HG03460 (cell line): ENCODE measurements at regions not wholly inside any gene's neighbourhood (a gene's known extent, or its start where the extent isn't known, plus 50 kb on each side); places are given as distances from the start of the nearest gene placed in this dataset.

ENCODE experiments used
- ATAC-seq: cut with Tn5 transposase; IDR thresholded peaks from one replicate; pipeline ENCODE4 v1.9.1; 2021; ENCODE audit not compliant: unreplicated experiment

- no peak for ATAC-seq
Observed at GRCh38 chrX:113770071-113770470, 813.8 kb upstream of the HTR2C start.

DNA sequence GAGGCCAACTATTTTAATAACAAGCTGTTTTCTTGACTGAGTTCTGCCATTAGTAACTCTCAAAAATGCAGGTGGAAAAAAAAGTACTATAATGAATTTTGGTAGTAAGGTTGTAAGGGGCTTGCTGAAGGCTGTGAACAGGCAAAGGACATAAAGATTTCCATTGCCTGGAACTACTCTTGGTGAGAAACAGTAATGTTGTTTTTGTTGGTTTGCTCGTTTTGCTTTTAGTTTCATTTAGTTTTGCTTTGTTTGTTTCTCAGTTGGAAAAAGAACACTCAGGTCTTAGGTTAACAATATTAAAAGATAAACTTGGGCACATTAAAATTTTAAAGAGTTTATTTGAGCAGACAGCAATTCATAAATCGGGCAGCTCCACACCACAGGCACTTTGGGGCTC is 824.5 kb upstream of the HTR2C start:
- ATAC-seq: no peak

DNA sequence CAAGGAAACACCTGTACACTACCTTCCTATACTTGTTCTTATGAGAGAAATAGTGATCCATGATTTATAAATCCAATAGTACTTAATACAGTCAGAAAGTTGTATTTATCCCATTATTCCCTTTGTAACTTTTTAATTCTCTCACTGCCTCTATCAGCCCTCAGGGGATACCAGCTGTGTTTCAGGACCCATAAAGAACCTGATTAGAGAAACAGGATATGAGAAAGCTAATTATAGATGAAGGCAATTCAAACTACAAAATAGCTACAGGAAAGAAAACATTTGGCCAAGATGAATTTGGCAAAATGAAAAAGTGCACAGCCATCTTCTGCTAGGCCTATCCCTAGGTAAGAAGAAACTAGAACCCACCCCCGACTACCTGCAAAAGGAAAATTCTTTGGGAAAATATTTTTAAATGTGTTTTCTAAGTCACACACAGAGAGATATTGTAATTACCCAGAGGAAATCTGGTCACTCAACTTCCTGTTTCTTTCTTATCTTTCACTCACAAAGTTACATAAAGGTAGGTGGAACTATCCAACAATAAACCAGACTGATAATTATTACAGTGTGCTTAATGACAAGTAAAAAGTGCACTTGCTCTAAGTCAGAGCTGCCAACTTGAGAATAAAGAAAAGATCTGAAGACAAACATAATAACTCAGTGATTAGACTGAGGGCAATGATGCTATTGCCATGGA is 836.5 kb upstream of the HTR2C start:
- ATAC-seq: peak; percentile 49

DNA sequence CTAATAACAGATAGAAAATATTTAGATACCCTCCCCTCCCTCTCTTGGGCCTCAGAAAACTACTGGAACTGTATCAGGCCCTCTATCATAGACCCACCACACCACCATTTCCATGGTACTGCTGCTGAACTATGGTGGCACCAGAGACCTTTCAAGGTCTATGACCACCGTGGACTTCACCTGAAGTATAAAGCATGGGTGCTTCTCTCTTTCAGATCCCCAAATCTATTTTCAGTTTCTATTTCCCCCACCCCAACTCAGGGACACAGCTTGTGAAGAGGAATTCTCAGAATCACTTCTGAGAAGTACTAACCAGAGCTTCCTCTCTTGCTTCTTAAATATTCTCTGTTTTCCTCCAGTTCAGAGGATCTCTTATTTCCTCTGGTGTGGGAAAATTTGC is 840.8 kb upstream of the HTR2C start:
- peak; percentile 71 for ATAC-seq

- ATAC-seq: no peak
Observed at GRCh38 chrX:113741744-113742143, 842.1 kb upstream of the HTR2C start.

DNA sequence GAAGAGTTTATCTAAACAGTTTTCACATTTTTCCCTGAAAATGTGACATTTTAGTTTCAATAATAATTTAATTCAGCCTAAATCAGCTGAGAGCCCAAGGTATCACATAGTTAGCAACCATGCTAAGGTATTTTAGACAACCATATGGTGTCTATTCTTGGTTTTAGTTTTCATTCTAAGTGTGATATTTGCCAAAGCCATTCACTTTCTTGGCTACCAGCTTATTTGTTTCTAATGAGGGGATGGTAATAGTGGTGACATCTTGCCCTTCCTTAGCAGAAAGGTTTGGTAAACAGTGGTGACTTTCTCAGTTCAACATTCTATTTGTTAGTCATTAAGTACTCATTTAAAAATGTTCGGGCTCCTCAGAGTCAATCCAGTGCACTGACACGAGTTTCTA is 854.9 kb upstream of the HTR2C start:
- ATAC-seq: no peak

DNA sequence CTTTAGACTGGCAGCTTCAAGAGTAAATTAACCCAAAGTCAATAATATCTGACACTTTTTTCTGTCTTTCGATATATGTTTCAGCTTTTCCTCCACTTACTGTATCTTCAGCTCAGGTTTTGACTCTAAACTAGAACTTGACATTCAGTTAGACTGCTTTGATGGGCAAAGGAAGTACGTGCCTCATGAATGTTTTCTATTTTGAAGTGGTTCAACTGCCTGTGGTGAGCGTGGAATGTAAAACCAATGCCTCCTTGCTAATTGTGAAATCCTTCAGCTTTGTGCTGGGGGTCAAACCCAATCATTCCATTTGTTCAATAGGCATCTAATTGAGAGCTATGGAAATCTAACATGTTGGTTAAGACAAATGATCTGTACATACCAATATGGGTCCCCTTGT is 857.0 kb upstream of the HTR2C start:
- ATAC-seq: peak; percentile 22

DNA sequence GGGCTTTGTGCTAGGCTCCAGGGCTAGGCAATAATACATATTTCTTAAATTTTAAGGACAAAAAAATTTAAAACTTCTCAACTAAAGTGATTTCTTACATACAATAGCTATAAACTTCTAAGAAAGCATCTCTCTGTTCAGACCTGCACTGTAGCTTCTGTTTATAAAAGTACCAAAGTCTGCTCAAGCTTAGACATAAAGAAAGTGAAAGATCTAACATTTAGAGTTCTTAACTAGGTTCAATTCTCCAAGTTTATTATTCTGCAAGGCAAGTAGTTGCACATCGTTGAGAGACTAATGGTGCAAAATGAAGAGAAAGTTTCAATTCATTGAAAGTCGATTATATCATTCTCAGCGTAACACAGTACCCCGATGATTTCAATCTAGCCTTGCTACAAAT is 857.4 kb upstream of the HTR2C start:
- peak; percentile 75 for ATAC-seq

- no peak for ATAC-seq
Observed at GRCh38 chrX:113726009-113726408, 857.9 kb upstream of the HTR2C start.

- no peak for ATAC-seq
Observed at GRCh38 chrX:113699939-113700338, 859.3 kb upstream of the AMOT start.

GRCh38 chrX:113675278-113675677 is 834.6 kb upstream of the AMOT start:
- no peak for ATAC-seq

GRCh38 chrX:113651306-113651705 is 810.7 kb upstream of the AMOT start:
- ATAC-seq: no peak

DNA sequence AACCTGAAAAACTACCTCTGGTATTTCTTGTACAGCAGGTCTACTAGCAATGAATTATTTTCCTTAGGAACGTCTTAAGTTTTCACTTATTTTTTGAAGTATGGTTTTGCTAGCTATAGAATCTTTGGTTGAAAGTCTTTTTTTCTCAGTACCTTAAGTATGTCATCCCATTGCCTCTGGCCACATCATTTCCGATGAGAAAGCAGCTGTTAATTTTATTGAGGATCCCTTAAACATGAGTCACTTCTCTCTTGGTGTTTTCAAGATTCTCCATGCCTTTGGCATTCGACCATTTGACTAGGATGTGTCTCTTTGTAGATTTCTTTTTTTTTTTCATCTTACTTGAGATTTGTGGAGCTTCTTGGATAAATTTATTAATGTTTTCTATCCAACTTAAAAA is 803.8 kb upstream of the AMOT start:
- no peak for ATAC-seq

- no peak for ATAC-seq
Observed at GRCh38 chrX:113634565-113634964, 793.9 kb upstream of the AMOT start.

DNA sequence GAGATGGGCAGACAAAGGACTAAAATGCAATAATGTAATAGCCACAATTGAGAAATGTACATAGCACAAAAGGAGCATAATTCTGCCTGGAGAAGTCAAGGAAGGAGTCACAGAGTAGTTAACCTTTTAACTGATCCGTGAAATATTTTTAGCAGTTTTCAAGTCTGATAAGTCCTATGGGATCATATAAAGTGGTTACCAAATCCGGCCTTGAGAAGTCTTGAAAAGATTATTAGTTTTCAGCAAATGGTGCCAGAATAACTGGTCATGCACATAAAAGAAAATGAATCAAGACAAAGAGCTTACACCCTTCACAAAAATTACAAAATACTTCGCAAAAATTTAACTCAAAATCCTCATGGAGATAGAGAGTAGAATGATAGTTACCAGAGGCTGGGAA is 788.7 kb upstream of the AMOT start:
- ATAC-seq: no peak

- ATAC-seq: no peak
Observed at GRCh38 chrX:113594123-113594841, 753.7 kb upstream of the AMOT start.

GRCh38 chrX:113586281-113586898 is 745.8 kb upstream of the AMOT start:
- ATAC-seq: no peak

GRCh38 chrX:113580486-113580885 is 739.9 kb upstream of the AMOT start:
- ATAC-seq: no peak

DNA sequence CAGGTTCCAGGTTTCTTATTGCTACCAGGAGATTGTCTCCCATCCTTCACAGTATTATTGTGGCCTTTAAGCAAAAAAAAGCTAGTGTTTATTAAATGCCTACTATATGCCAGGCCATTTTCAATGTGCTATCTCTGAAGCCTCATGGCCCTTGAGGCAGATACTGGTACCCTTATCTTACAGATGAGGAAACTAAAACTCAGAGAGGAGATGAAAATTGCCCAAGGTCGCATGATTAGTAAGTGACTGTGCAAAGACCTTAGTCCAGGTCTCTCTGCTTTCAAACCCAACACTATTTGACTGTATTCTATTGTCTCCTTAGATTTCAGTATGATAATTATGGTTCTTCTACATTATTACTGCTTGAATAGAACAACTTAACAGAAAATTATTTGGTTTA is 717.9 kb upstream of the AMOT start:
- no peak for ATAC-seq

DNA sequence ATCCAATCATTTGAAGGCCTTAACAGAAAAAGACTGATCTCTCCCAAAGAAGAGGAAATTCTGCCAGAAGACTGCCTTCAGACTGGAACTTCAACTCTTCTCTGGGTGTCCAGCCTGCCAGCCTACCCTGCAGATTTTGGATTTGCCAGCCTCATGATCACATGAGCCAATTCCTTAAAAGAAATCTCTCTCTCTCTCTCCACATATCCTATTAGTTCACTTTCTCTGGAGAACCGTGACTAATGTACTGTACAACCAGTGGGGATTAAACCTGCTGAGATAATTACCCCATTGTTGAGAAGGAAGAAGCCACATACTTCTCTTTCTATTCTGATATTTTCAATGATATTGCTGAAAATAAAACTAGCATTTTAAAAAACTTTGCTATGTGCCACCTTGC is 711.3 kb upstream of the AMOT start:
- no peak for ATAC-seq

DNA sequence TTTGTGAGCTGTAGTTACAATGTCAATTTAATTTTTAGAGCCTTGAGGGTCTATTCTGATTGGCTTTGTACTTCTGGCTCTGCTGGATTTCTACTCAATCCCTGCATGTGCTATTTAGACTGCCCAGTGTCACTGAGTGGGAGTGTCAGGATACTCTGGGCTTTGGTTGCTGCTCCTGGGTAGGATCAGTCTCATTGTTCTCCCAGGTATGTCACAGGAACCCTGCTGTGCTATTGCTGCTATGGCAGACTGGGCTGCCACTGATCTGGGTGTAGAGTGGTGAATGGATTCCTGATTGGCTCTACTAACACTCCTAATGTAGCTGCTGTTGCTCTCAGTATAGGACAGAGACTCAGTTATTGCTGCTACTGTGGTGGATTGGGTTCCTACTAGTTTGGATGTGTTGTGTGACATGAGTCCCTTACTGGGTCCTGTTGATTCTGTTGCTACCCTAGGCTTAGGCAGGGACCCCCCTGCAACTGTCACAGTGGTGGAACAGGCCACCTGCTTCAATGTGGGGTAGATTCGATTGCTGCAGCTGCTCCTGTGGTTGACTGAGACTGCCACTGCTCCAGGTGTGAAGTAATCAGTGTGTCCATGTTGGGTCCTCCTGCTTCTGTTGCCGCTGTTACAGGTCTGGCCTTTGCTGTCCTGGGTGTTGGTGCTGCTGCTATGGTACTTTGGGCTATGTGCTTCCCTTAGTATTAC is 707.8 kb upstream of the AMOT start:
- ATAC-seq: no peak

- no peak for ATAC-seq
Observed at GRCh38 chrX:113545040-113545439, 704.4 kb upstream of the AMOT start.
